ENCODE measurements at regions not wholly inside any gene's neighbourhood (a gene's known extent, or its start where the extent isn't known, plus 50 kb on each side); places are given as distances from the start of the nearest gene placed in this dataset.

DNA sequence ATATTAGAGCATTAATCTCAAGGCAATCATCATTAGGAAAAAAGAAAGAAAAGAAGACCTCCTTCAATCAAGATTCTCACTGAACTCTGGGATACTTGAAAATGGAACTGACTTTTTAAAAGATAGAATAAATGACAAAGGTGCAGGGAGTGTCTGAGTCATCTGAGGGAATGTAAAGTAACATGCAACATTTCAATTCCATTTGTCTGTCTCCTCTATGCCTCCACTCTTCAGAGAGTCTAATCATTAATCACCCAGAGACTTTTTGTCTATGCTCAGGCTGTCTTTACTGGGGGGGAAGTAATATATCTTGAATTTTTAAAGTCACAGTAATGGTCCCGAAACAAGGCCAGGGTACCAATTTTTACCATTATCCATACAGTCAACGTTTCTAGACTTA, 55.0 kb upstream of the PACRGL start:
- TF ChIP-seq, protein P1, sequence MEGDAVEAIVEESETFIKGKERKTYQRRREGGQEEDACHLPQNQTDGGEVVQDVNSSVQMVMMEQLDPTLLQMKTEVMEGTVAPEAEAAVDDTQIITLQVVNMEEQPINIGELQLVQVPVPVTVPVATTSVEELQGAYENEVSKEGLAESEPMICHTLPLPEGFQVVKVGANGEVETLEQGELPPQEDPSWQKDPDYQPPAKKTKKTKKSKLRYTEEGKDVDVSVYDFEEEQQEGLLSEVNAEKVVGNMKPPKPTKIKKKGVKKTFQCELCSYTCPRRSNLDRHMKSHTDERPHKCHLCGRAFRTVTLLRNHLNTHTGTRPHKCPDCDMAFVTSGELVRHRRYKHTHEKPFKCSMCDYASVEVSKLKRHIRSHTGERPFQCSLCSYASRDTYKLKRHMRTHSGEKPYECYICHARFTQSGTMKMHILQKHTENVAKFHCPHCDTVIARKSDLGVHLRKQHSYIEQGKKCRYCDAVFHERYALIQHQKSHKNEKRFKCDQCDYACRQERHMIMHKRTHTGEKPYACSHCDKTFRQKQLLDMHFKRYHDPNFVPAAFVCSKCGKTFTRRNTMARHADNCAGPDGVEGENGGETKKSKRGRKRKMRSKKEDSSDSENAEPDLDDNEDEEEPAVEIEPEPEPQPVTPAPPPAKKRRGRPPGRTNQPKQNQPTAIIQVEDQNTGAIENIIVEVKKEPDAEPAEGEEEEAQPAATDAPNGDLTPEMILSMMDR (IDR thresholded peaks at IDR 0.05): no peak

DNA sequence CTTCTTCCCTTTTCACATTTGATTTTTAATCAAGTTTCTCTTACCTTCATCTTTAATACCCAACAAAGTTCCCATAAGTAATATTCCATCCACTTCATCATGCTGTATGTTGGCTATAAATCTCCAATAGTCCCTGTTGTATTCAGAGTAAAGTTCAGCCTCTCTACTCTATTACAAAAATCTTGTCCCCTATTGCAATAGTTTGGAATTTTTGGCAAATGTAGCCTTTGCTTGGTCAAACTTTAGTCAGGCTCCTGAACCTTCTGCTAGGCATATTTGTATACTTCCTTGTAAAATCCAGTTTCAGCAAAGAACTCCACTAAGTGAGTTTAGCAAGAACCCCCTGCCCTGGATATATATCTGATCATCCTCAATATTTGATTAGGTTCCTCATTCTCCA, 54.0 kb upstream of the PACRGL start:
- Histone ChIP-seq H3K27me3 (ENCODE audit: control insufficient read depth, insufficient read depth, low read length) (no peaks in the 10 kb centered on the region), H3K9me3 (ENCODE audit: control insufficient read depth, low read length) (no peaks in the 10 kb centered on the region), H3K79me2 (no peaks in the 10 kb centered on the region), H3K27ac (no peak overlapping the region), H3K36me3 (ENCODE audit: control insufficient read depth, insufficient read depth, low read length) (no peaks in the 10 kb centered on the region), H3K9ac (no peak overlapping the region), H3K4me2 (ENCODE audit: low read length) (no peak overlapping the region), H3K4me1 (no peaks in the 10 kb centered on the region), H3K4me3 (ENCODE audit: low read depth, low read length) (no peak overlapping the region), H2AFZ (no peak overlapping the region)
- TF ChIP-seq, protein P1 (IDR thresholded peaks at IDR 0.05): no peak

More for the DNA sequence above, 55.0 kb upstream of the PACRGL start:
- Histone ChIP-seq H3K27me3 (ENCODE audit: control insufficient read depth, insufficient read depth, low read length) (no peaks in the 10 kb centered on the region), H3K27ac (no peak overlapping the region), H3K79me2 (no peaks in the 10 kb centered on the region), H3K4me3 (ENCODE audit: low read depth, low read length) (no peak overlapping the region), H3K36me3 (ENCODE audit: control insufficient read depth, insufficient read depth, low read length) (no peaks in the 10 kb centered on the region), H3K4me2 (ENCODE audit: low read length) (no peak overlapping the region), H3K9me3 (ENCODE audit: control insufficient read depth, low read length) (no peaks in the 10 kb centered on the region), H3K4me1 (no peaks in the 10 kb centered on the region), H3K9ac (no peak overlapping the region), H2AFZ (no peak overlapping the region)

Measured in parathyroid adenoma (tissue), 2 donors.